Lower leg skin (tissue), 3 donors: ENCODE measurements at regions not wholly inside any gene's neighbourhood (a gene's known extent, or its start where the extent isn't known, plus 50 kb on each side); places are given as distances from the start of the nearest gene placed in this dataset.

Source experiments
- CTCF ChIP-seq, 3 donors: fragments of 450-650 bp; IDR thresholded peaks; one replicate each; pipeline ENCODE4 v1.5.1; 2016; ENCODE audit warnings: antibody characterized with exemption in 3 of 3, mild to moderate bottlenecking in 3 of 3, moderate library complexity in 2 of 3
- POLR2A ChIP-seq, 2 donors: fragments of 450-650 bp; IDR thresholded peaks; one replicate each; pipeline ENCODE4 v1.6.1; 2016 to 2017; ENCODE audit warnings: antibody characterized with exemption in 2 of 2, mild to moderate bottlenecking in 1 of 2, moderate library complexity in 1 of 2

DNA sequence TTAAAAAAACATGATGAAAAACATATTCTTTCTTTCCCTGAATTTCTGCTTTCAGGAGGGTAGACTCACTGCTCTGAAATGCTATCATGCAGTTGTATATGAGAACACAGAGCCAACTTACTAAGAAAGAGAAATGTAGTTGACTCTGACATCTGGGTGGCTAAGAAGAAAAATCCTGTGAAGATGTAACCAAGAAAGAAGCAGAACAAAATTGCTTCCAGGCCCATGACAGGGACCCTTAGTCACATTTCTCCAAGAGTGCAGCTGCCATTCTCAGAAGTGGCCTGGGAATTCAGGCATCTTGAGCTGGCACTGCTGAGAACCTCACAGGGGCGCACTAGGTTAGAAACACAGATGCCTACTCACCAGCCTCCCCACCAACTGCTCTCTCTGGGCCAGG is 73.6 kb downstream of the RPL27A start:
- TF ChIP-seq CTCF (IDR thresholded peaks at IDR 0.05) (no peak), POLR2A (IDR thresholded peaks at IDR 0.05) (no peak)
